Spleen (tissue), 7 donors: ENCODE measurements at regions not wholly inside any gene's neighbourhood (a gene's known extent, or its start where the extent isn't known, plus 50 kb on each side); places are given as distances from the start of the nearest gene placed in this dataset.

Experiments used
- POLR2AphosphoS5 ChIP-seq, 3 donors: sonication (generic); formaldehyde crosslinking; IDR thresholded peaks; one replicate each; pipeline ENCODE4 v1.5.1; 2017; ENCODE audit warnings: antibody characterized with exemption in 3 of 3
- TF ChIP-seq, protein P1 (sequence below), 11 experiments: fragments of 200-600 bp in 7 of 11; fragments of 450-650 bp in 4 of 11; sonication (generic) in 4 of 11; IDR thresholded peaks in 8 of 11; conservative IDR thresholded peaks in 3 of 11; 1 replicate in 7 of 11; 2 replicates in 4 of 11; pipeline versions ENCODE4 v1.4.0 to v1.8.0; 2016 to 2021; ENCODE audit warnings: antibody characterized with exemption in 11 of 11, inconsistent platforms in 4 of 11, mild to moderate bottlenecking in 1 of 11
- donor health status: DM: no; HTN: no; CAD: no; lungs with moderate emphysema.
- donor health status: DM: no; HTN: no; CAD: no.
- donor health status: DM: no; HTN: no; CAD: no.

DNA sequence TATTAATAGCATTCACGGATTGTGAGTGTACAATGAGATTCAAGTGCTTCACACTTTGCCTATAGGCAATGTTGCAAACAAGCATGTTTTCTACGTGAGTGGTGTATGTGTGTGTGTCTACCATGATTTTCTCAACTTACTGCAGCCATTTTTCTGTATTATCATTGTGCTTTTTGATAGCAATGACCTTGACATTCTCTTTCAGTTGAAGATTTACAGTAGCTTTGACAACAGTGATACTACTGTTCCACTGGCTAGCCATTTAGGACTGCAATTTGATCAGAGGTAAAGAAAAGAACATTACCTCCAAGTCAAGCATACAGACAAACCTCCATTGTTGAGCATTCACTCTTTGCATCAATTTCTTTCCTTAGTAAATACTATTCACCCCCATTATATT, 297.0 kb downstream of the MAN2A1 start:
- TF ChIP-seq POLR2AphosphoS5 (IDR thresholded peaks at IDR 0.05), result no peak
- TF ChIP-seq, protein P1, sequence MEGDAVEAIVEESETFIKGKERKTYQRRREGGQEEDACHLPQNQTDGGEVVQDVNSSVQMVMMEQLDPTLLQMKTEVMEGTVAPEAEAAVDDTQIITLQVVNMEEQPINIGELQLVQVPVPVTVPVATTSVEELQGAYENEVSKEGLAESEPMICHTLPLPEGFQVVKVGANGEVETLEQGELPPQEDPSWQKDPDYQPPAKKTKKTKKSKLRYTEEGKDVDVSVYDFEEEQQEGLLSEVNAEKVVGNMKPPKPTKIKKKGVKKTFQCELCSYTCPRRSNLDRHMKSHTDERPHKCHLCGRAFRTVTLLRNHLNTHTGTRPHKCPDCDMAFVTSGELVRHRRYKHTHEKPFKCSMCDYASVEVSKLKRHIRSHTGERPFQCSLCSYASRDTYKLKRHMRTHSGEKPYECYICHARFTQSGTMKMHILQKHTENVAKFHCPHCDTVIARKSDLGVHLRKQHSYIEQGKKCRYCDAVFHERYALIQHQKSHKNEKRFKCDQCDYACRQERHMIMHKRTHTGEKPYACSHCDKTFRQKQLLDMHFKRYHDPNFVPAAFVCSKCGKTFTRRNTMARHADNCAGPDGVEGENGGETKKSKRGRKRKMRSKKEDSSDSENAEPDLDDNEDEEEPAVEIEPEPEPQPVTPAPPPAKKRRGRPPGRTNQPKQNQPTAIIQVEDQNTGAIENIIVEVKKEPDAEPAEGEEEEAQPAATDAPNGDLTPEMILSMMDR (IDR thresholded peaks at IDR 0.05 in 8 of 11, conservative IDR thresholded peaks at IDR 0.05 in 3 of 11), result no peak
